ENCODE measurements at regions not wholly inside any gene's neighbourhood (a gene's known extent, or its start where the extent isn't known, plus 50 kb on each side); places are given as distances from the start of the nearest gene placed in this dataset.

GRCh38 chr3:151035072-151035471 is 50.4 kb upstream of the MED12L start:
- TF ChIP-seq, protein P1, sequence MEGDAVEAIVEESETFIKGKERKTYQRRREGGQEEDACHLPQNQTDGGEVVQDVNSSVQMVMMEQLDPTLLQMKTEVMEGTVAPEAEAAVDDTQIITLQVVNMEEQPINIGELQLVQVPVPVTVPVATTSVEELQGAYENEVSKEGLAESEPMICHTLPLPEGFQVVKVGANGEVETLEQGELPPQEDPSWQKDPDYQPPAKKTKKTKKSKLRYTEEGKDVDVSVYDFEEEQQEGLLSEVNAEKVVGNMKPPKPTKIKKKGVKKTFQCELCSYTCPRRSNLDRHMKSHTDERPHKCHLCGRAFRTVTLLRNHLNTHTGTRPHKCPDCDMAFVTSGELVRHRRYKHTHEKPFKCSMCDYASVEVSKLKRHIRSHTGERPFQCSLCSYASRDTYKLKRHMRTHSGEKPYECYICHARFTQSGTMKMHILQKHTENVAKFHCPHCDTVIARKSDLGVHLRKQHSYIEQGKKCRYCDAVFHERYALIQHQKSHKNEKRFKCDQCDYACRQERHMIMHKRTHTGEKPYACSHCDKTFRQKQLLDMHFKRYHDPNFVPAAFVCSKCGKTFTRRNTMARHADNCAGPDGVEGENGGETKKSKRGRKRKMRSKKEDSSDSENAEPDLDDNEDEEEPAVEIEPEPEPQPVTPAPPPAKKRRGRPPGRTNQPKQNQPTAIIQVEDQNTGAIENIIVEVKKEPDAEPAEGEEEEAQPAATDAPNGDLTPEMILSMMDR (tag by site-specific recombination; IDR thresholded peaks at IDR 0.05) = no peak
- TF ChIP-seq ZNF670 (tag by site-specific recombination; IDR thresholded peaks at IDR 0.05; ENCODE audit: low read depth) (no peak), ZNF121 (tag by site-specific recombination; IDR thresholded peaks at IDR 0.05) (no peak), ZNF549 (tag by site-specific recombination; IDR thresholded peaks at IDR 0.05) (no peak), ZNF558 (tag by site-specific recombination; IDR thresholded peaks at IDR 0.05) (no peak), ZNF274 (IDR thresholded peaks at IDR 0.05; ENCODE audit: low read length) (no peak), ZNF274 (tag by site-specific recombination; IDR thresholded peaks at IDR 0.05; ENCODE audit: borderline replicate concordance) (no peak), ZNF175 (tag by site-specific recombination; IDR thresholded peaks at IDR 0.05) (no peak), REST (tag by site-specific recombination; IDR thresholded peaks at IDR 0.05) (no peak), ZXDB (tag by site-specific recombination; IDR thresholded peaks at IDR 0.05) (no peak)
- TF ChIP-seq, protein P2, sequence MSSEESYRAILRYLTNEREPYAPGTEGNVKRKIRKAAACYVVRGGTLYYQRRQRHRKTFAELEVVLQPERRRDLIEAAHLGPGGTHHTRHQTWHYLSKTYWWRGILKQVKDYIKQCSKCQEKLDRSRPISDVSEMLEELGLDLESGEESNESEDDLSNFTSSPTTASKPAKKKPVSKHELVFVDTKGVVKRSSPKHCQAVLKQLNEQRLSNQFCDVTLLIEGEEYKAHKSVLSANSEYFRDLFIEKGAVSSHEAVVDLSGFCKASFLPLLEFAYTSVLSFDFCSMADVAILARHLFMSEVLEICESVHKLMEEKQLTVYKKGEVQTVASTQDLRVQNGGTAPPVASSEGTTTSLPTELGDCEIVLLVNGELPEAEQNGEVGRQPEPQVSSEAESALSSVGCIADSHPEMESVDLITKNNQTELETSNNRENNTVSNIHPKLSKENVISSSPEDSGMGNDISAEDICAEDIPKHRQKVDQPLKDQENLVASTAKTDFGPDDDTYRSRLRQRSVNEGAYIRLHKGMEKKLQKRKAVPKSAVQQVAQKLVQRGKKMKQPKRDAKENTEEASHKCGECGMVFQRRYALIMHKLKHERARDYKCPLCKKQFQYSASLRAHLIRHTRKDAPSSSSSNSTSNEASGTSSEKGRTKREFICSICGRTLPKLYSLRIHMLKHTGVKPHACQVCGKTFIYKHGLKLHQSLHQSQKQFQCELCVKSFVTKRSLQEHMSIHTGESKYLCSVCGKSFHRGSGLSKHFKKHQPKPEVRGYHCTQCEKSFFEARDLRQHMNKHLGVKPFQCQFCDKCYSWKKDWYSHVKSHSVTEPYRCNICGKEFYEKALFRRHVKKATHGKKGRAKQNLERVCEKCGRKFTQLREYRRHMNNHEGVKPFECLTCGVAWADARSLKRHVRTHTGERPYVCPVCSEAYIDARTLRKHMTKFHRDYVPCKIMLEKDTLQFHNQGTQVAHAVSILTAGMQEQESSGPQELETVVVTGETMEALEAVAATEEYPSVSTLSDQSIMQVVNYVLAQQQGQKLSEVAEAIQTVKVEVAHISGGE (tag by site-specific recombination; conservative IDR thresholded peaks at IDR 0.05; ENCODE audit: low read depth) = no peak

Data from HEK293 (cell line).